ENCODE measurements at regions not wholly inside any gene's neighbourhood (a gene's known extent, or its start where the extent isn't known, plus 50 kb on each side); places are given as distances from the start of the nearest gene placed in this dataset.

- no peak for DNase-seq (ENCODE audit: low spot score)
These were observed 117.5 kb upstream of the PCSK2 start for GRCh38 chr20:17109307-17109706.

GRCh38 chr20:17128206-17128605 lies 98.6 kb upstream of the PCSK2 start:
- DNase-seq (ENCODE audit: low spot score): no peak

- no peak for DNase-seq (ENCODE audit: low spot score)
These were observed 97.8 kb upstream of the PCSK2 start for GRCh38 chr20:17129089-17129488.

GRCh38 chr20:17137692-17138091 lies 89.1 kb upstream of the PCSK2 start:
- no peak for DNase-seq (ENCODE audit: low spot score)

DNA sequence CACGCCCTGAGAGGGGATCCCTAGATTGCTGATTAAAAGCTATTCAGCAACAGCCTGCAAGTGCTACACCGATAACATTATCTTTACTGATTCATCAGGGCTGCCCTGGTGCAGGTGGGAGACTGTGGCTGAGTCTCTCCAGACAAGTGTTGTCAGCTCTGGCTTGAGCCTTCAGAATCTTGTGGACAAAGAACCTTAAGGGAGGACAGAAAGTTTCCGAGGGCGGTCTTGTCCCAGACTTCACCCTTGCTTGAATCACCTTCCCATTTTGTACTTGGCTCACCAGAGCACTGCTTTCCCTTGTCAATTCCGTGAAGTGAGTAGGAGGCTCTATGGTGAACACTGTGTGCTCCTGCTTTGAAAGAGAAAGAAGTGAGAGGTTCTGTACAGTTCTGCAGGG lies 88.6 kb upstream of the PCSK2 start:
- no peak for DNase-seq (ENCODE audit: low spot score)

DNA sequence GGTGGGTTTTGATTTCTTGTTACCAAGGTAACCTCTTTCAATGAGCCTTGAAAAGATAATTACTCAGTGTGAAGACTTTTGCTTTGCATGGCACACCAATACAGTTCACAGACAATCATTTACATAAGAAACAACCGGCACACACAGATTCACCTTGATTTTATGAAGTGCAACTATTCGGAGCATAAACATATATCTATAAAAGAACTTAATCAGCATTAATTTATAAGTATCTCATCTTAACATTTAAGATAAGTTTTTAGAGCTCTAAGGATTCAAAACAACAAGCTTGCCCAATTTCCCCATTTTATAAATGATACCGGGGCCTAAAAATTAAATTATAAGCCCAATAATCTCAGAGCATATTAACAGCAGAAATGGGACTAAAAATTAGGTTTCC lies 85.9 kb upstream of the PCSK2 start:
- DNase-seq (ENCODE audit: low spot score): no peak

GRCh38 chr20:17141568-17141967 lies 85.3 kb upstream of the PCSK2 start:
- no peak for DNase-seq (ENCODE audit: low spot score)

DNA sequence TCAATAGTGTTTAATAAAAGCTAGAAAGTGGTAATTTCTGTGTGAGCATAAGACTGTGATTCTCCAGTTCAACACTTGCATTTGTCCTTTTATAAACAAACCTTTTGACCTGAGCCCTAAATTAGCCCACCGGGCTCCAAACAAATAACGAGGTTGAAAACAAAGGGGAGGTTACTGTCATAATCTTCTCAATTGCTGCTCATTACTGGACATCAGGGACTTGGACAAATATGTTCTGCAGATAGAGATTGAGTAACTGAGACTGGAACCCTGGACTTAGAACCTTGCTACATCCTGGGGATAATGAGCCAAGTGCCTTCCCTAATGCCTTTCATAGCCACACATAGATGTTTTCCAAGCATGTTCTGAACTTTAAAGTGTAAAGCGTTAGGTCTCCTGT lies 84.2 kb upstream of the PCSK2 start:
- DNase-seq (ENCODE audit: low spot score): no peak

- DNase-seq (ENCODE audit: low spot score): no peak
These were observed 76.0 kb upstream of the PCSK2 start for GRCh38 chr20:17150858-17151257.

GRCh38 chr20:17155401-17155800 lies 71.4 kb upstream of the PCSK2 start:
- DNase-seq (ENCODE audit: low spot score): no peak

- DNase-seq (ENCODE audit: low spot score): no peak
These were observed 68.1 kb upstream of the PCSK2 start for GRCh38 chr20:17158701-17159100.

DNA sequence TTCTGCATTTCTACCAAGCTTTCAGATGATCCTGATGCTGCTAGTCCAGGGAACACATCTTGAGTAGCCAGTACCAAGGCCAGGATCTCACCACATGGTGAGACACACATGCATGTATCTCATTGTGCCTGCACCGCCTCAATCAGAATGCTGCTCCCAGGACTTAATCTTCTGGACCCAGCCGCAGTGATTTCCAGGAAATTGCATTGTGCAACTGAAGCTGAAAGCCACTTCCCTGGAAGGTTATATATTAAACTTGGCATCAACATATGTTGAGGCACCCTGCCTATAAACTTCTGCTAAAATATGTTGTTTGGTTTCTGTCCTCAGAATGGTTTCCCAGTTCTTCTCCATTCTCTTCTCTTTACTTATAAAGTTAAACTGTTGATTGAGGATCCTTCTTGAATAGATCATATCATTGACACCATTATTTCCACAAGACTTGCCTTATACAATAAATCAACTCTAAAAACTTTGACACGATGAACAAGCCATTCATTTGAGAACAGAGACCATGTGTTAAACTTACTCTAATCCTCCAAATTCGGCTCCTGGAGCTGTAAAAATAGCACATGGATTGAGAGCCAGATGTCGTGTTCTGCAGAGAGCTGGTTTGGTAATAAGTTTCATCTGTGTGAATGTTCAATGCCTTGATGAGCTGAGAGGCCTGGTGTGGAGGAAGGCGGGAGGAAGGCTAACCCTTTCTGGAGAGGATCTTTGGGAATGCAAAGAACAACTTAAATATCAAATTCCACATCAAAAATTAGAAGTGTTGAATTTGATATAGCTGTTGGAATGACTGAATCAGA lies 65.0 kb upstream of the PCSK2 start:
- no peak for DNase-seq (ENCODE audit: low spot score)

DNA sequence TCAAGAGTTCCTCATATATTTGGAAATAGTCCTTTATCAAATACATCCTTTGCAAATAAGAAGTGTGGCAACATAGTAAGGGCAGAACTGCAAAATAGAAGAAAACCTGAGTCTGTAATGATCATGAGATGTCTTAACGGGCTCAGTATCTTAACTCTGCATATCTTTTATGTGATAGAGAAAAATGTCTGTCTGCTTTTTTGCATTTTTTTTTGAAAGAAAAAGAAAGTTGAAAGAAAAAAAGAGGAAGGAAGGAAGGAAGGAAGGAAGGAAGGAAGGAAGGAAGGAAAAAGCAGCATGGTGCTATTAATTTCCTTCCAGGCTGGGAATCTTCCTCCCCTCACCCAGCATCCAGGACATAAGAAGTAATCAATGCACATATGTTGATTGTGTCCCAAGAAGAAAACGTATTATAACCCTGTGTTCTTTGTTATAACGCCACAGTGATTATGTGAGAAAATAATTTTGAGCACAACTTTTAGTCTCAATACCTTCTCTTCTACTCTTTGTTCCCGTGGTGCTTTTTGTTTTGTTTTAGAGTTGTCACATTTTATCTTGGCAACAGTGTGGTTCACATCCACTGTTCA lies 58.7 kb upstream of the PCSK2 start:
- no peak for DNase-seq (ENCODE audit: low spot score)

GRCh38 chr20:17169585-17170136 lies 57.2 kb upstream of the PCSK2 start:
- DNase-seq (ENCODE audit: low spot score): no peak

DNA sequence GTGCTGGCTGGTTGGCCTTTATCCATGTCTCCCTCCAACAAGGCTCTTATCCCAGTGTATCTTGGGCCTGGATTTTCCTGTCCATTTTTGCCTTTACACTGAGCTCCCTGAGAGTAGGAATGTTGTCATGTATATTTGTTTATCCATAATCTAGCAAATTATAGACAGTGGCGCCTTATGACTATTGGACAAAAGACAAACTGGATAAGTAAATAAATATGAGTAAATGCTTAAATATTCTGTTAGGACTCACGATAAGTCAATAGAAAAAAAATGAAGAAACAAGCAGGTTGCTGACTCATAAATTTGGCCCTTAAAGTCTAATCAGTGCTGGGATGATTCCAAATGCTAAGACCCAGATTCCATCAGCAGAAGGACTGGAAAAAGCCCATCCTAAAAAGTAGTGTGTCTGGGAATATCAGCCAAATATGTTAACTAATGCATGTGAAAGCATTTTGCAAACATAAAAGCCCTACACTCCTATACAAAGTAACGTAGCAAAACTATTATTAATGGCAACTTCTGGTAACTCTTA lies 55.0 kb upstream of the PCSK2 start:
- no peak for DNase-seq (ENCODE audit: low spot score)

- no peak for DNase-seq (ENCODE audit: low spot score)
These were observed 53.9 kb upstream of the PCSK2 start for GRCh38 chr20:17172836-17173516.

All from SW480 (cell line).